Hepatocyte (in vitro differentiated cells): ENCODE measurements at regions not wholly inside any gene's neighbourhood (a gene's known extent, or its start where the extent isn't known, plus 50 kb on each side); places are given as distances from the start of the nearest gene placed in this dataset.

Experiments used
- DNase-seq: peaks from one replicate; pipeline ENCODE4 v3.0.0-alpha.2; 2016; ENCODE audit warnings: low spot score
- H2AFZ ChIP-seq: fragments of 200-600 bp; sonication (generic); 2 replicates; pipeline ENCODE4 v1.6.0; 2016; ENCODE audit warnings: antibody characterized with exemption, mild to moderate bottlenecking
- H3K27ac ChIP-seq: fragments of 200-600 bp; sonication (generic); 2 replicates; pipeline ENCODE4 v1.5.1; 2016; ENCODE audit warnings: mild to moderate bottlenecking
- H3K27me3 ChIP-seq: fragments of 200-600 bp; sonication (generic); 2 replicates; pipeline ENCODE4 v1.6.1; 2016
- H3K36me3 ChIP-seq: fragments of 200-600 bp; sonication (generic); replicated peaks from 2 replicates; pipeline ENCODE4 v1.5.1; 2016; ENCODE audit warnings: low read depth; ENCODE audit not compliant: insufficient read depth
- H3K4me1 ChIP-seq: fragments of 200-600 bp; sonication (generic); 2 replicates; pipeline ENCODE4 v1.5.1; 2016; ENCODE audit warnings: mild to moderate bottlenecking, moderate library complexity; ENCODE audit not compliant: insufficient read depth
- H3K4me2 ChIP-seq: fragments of 200-600 bp; sonication (generic); 2 replicates; pipeline ENCODE4 v1.6.0; 2016
- H3K4me3 ChIP-seq: fragments of 200-600 bp; sonication (generic); 2 replicates; pipeline ENCODE4 v1.5.1; 2016; ENCODE audit warnings: mild to moderate bottlenecking
- H3K79me2 ChIP-seq: fragments of 200-600 bp; sonication (generic); 2 replicates; pipeline ENCODE4 v1.6.0; 2017; ENCODE audit warnings: mild to moderate bottlenecking
- H3K9me2 ChIP-seq: fragments of 200-600 bp; sonication (generic); replicated peaks from 2 replicates; pipeline ENCODE4 v1.6.0; 2017; ENCODE audit warnings: mild to moderate bottlenecking; ENCODE audit not compliant: insufficient read depth
- H3K9me3 ChIP-seq: fragments of 200-600 bp; sonication (generic); 2 replicates; pipeline ENCODE4 v1.5.1; 2016; ENCODE audit warnings: low read depth, mild to moderate bottlenecking
- H4K20me1 ChIP-seq: fragments of 200-600 bp; sonication (generic); 2 replicates; pipeline ENCODE4 v1.6.0; 2016; ENCODE audit warnings: mild to moderate bottlenecking; ENCODE audit not compliant: insufficient read depth, poor library complexity, severe bottlenecking
- EZH2 ChIP-seq: fragments of 200-600 bp; sonication (generic); IDR thresholded peaks from 2 replicates; pipeline ENCODE4 v1.6.1; 2016; ENCODE audit warnings: antibody characterized with exemption, mild to moderate bottlenecking, borderline replicate concordance
- EZH2phosphoT487 ChIP-seq: fragments of 200-600 bp; sonication (generic); IDR thresholded peaks from one replicate; pipeline ENCODE4 v1.6.1; 2018; ENCODE audit warnings: antibody characterized with exemption, mild to moderate bottlenecking, low read depth, moderate library complexity; ENCODE audit not compliant: unreplicated experiment, severe bottlenecking
- WGBS: methylation state at CpG from one replicate; pipeline ENCODE4 v1.1.6; 2016; ENCODE audit warnings: low lambda C conversion rate; ENCODE audit errors: missing lambda C conversion rate; 5-methylcytosine and 5-hydroxymethylcytosine counted together
- TF ChIP-seq, protein P1 (sequence below): fragments of 200-600 bp; sonication (generic); IDR thresholded peaks from 2 replicates; pipeline ENCODE4 v1.5.1; 2016; ENCODE audit warnings: antibody characterized with exemption, mild to moderate bottlenecking; ENCODE audit not compliant: poor library complexity

GRCh38 chr15:69693059-69693458 is 240.4 kb downstream of the RPLP1 start:
- no peak for DNase-seq
- no peaks in the 10 kb centered on the region for H4K20me1 ChIP-seq
- no peak overlapping the region for H2AFZ ChIP-seq
- no peak overlapping the region for H3K4me3 ChIP-seq
- TF ChIP-seq EZH2phosphoT487 (no peak), EZH2 (no peak)
- TF ChIP-seq, protein P1, sequence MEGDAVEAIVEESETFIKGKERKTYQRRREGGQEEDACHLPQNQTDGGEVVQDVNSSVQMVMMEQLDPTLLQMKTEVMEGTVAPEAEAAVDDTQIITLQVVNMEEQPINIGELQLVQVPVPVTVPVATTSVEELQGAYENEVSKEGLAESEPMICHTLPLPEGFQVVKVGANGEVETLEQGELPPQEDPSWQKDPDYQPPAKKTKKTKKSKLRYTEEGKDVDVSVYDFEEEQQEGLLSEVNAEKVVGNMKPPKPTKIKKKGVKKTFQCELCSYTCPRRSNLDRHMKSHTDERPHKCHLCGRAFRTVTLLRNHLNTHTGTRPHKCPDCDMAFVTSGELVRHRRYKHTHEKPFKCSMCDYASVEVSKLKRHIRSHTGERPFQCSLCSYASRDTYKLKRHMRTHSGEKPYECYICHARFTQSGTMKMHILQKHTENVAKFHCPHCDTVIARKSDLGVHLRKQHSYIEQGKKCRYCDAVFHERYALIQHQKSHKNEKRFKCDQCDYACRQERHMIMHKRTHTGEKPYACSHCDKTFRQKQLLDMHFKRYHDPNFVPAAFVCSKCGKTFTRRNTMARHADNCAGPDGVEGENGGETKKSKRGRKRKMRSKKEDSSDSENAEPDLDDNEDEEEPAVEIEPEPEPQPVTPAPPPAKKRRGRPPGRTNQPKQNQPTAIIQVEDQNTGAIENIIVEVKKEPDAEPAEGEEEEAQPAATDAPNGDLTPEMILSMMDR, result no peak
- H3K27ac ChIP-seq, result no peak overlapping the region
- H3K4me1 ChIP-seq, result no peaks in the 10 kb centered on the region
- peaks cover 9% of the 10 kb centered on the region for H3K27me3 ChIP-seq
- no peaks in the 10 kb centered on the region for H3K9me2 ChIP-seq
- 74% methylated on average over 4 of the region's 4 CpGs for WGBS
- no peak overlapping the region for H3K4me2 ChIP-seq
- no peaks in the 10 kb centered on the region for H3K79me2 ChIP-seq
- H3K36me3 ChIP-seq, result no peaks in the 10 kb centered on the region
- H3K9me3 ChIP-seq, result no peaks in the 10 kb centered on the region

- 69% methylated on average over 3 of the region's 3 CpGs for WGBS
- TF ChIP-seq EZH2phosphoT487, result no peak
- no peak for TF ChIP-seq EZH2
- TF ChIP-seq, protein P1, result no peak
- Histone ChIP-seq H4K20me1 (no peaks in the 10 kb centered on the region), H3K4me3 (no peak overlapping the region), H3K27me3 (peaks cover 9% of the 10 kb centered on the region), H3K36me3 (no peaks in the 10 kb centered on the region), H3K27ac (no peak overlapping the region), H3K4me1 (no peaks in the 10 kb centered on the region), H3K9me3 (no peaks in the 10 kb centered on the region), H3K9me2 (no peaks in the 10 kb centered on the region), H2AFZ (no peak overlapping the region), H3K79me2 (no peaks in the 10 kb centered on the region), H3K4me2 (no peak overlapping the region)
- no peak for DNase-seq
Measured at GRCh38 chr15:69696946-69697345, 244.3 kb downstream of the RPLP1 start.

GRCh38 chr15:69697916-69698315 is 245.3 kb downstream of the RPLP1 start:
- no peaks in the 10 kb centered on the region for H3K79me2 ChIP-seq
- DNase-seq, result no peak
- H4K20me1 ChIP-seq, result no peaks in the 10 kb centered on the region
- 75% methylated on average over 3 of the region's 3 CpGs for WGBS
- H3K4me2 ChIP-seq, result no peak overlapping the region
- peaks cover 3% of the 10 kb centered on the region for H3K4me1 ChIP-seq
- H3K9me2 ChIP-seq, result no peaks in the 10 kb centered on the region
- no peak overlapping the region for H3K27ac ChIP-seq
- H3K27me3 ChIP-seq, result peaks cover 6% of the 10 kb centered on the region
- TF ChIP-seq EZH2, result no peak
- TF ChIP-seq EZH2phosphoT487, result no peak
- TF ChIP-seq, protein P1, result no peak
- H2AFZ ChIP-seq, result no peak overlapping the region
- H3K4me3 ChIP-seq, result no peak overlapping the region
- no peaks in the 10 kb centered on the region for H3K9me3 ChIP-seq
- no peaks in the 10 kb centered on the region for H3K36me3 ChIP-seq

- H3K27ac ChIP-seq, result no peak overlapping the region
- H3K79me2 ChIP-seq, result no peaks in the 10 kb centered on the region
- H3K36me3 ChIP-seq, result no peaks in the 10 kb centered on the region
- no peak overlapping the region for H2AFZ ChIP-seq
- H3K27me3 ChIP-seq, result peaks cover 4% of the 10 kb centered on the region
- H3K4me3 ChIP-seq, result no peak overlapping the region
- H3K4me1 ChIP-seq, result peaks cover 8% of the 10 kb centered on the region
- WGBS, result 88% methylated on average over 1 of the region's 1 CpG
- H3K4me2 ChIP-seq, result no peak overlapping the region
- no peaks in the 10 kb centered on the region for H3K9me3 ChIP-seq
- no peaks in the 10 kb centered on the region for H4K20me1 ChIP-seq
- no peak for DNase-seq
- H3K9me2 ChIP-seq, result no peaks in the 10 kb centered on the region
- no peak for TF ChIP-seq EZH2
- TF ChIP-seq EZH2phosphoT487, result no peak
- TF ChIP-seq, protein P1, result no peak
Measured at GRCh38 chr15:69699096-69699495, 246.5 kb downstream of the RPLP1 start.
